LNCAP (cell line): ENCODE measurements at regions not wholly inside any gene's neighbourhood (a gene's known extent, or its start where the extent isn't known, plus 50 kb on each side); places are given as distances from the start of the nearest gene placed in this dataset.

Experiments used
- TF ChIP-seq, protein P1 (sequence below): fragments of 450-650 bp; IDR thresholded peaks from 2 replicates; pipeline ENCODE4 v1.5.1; 2017; ENCODE audit warnings: mild to moderate bottlenecking

DNA sequence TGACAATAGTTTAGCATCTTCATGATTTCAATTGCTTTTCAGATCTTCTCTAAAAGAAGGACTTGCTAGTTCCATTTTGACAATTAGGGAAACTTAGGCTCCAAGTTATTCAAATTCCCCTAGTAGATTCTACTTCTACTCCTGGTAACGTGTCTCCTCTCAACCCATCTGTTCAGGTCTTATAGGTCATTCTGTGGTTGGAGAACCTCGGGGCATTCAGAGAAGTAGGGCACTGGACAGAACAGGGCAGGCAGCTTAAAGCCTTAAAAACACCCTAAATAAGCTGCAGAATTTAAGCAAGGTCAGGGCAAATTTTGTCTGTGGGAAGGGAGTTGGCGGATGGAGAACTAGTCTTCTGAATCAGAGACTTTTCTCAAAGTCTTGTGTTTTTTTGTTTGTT lies 132.4 kb downstream of the TMEM174 start:
- TF ChIP-seq, protein P1, sequence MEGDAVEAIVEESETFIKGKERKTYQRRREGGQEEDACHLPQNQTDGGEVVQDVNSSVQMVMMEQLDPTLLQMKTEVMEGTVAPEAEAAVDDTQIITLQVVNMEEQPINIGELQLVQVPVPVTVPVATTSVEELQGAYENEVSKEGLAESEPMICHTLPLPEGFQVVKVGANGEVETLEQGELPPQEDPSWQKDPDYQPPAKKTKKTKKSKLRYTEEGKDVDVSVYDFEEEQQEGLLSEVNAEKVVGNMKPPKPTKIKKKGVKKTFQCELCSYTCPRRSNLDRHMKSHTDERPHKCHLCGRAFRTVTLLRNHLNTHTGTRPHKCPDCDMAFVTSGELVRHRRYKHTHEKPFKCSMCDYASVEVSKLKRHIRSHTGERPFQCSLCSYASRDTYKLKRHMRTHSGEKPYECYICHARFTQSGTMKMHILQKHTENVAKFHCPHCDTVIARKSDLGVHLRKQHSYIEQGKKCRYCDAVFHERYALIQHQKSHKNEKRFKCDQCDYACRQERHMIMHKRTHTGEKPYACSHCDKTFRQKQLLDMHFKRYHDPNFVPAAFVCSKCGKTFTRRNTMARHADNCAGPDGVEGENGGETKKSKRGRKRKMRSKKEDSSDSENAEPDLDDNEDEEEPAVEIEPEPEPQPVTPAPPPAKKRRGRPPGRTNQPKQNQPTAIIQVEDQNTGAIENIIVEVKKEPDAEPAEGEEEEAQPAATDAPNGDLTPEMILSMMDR = no peak

DNA sequence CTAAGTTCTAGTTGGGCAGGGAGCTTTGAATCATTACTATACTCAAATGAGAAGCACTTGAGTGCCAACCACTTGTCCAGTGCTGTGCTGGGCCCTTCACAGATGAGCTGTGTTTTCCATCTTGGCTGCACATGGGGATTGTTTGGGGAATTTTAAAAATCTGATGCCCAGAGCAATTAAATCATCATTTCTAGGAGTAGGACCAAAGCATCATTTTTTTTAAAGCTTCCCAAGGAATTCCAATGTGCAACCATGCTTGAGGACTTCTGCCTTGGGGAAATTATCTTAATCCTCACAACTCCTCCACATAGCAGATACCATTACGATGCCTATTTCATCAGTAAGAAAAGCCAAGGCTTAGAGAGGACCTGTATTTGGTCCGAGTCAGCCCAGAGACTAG lies 131.4 kb downstream of the TMEM174 start:
- TF ChIP-seq, protein P1 = no peak

DNA sequence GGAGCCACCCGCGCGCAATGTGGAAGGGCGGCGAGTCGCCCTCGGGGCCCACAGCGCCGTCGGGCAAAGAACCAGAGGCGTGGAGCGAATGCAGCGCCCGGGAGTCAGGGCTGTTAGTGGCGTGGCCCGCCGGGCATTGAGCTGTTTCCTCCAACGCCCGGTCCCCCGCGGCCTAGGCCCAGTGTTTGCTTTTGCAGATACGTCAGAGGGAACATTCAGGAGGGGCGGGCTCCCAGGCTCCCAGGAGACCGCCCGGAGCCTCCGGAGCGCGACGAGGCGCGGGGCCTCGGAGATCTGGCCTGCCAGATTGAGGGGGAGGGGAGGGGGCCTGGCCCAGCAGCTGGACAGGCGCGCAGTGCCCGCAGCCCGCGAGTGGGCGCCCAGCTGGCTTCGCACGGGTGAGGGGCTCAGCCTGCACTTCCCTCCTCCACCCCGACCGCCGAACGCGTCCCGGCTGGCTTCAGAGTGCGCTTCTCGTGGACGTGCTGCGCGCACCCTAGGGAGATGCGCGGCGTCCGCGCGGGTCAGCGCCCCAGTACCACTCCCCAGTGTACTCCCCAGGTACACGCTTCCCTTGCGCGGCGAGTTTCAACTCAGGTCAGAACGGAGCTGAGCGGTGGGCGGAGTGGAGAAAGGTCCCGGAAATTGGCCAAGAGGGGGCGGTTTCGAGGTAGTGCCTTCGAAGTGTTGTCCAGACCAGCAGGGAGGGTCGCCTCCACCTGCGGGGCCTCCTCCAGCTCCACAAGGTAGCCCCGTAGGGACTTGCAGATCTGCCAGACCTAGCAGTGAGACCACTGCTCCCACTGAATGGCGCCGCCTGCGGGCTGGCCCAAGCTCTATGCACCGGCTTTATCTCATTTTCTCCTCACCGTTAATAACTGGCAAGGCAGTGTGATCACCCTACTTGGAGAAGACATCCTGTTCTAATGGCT lies 130.4 kb downstream of the TMEM174 start:
- TF ChIP-seq, protein P1 = no peak

DNA sequence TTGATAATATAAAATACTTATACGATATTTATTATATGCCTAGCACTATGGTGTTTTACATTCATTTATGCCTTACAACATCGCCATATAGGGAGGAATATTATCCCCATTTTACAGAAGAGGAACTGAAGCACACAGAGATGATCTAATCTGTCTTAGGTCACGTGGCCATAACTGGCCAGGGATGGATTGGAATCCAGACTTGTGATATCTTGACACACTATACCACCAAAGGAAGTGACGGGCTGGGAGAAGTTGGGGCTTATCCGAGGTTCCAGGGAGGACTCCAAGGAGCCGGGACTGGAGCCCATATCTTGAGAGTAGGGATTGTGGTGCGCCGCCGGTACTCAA lies 129.8 kb downstream of the TMEM174 start:
- TF ChIP-seq, protein P1 = no peak

DNA sequence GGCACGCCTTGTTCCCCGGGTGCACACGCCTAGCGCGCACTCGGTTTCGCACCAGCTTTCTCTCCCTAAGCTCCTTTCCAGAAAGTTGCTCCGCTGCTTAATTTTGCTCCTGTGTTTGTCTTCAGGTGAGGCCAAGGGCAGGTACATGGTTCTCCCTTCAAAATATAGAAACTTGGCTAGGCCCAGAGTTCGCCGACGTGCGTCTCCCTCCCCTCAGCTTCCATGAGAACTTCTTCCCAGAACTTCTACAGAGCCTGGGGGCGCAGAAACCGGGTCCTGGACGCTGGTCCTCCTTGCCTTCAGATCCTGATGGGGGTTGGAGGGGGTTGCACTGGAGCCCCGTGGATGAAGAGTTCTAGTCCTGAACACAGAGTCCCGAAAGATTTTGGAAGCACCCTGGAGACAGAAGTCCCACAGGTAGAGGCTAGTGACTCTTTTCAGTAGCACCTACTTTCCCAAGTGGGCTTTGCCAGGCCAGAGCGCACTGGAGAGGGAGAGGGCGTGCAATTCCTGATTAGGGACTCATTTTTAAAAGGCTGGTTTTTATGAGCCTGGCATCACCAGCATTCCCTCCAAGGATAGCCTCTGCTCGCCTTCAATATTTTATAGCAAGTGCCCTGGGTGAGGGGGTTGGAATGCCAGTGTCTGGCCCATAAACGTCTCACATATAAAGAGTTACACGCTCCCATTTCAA lies 128.4 kb downstream of the TMEM174 start:
- TF ChIP-seq, protein P1 = no peak

DNA sequence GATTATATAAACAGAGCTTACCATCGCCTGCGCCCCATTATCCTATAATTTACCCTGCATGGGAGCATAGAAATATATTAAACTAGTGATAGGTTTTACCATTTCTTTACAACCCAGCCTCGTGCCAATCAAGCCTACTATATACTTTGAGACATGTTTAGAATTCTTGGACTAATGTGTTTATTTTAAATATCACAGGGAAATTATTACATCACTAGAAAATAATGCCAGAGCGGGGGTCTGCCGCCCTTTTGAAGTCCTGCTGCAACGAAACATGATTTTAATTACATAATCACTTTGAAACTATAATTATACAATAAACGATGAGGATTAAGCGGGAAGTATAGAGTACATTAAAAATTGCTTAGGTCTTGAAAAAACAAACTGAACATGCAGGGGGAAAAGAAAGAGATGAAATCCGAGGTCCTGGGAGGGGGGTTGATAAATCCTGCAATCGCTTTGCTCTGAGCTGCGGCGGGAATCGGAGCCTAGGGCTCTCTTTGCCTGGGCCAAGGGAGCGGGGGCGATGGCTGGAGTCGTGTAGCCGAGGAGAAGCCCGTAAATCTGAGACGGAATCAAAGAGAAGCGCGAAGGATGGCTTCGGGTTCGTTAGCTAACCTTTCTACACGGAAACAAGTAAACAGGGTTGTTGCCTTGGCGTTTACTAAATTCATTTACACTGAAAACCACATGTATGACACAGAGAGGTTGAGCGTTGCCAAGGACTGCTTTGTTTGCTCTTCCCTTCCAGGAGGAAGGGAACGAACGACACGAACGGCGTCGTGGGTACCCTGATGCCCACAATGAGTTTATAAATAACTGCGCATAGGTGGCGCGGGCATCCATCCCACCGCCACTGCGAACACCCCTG lies 127.6 kb downstream of the TMEM174 start:
- TF ChIP-seq, protein P1 = no peak

DNA sequence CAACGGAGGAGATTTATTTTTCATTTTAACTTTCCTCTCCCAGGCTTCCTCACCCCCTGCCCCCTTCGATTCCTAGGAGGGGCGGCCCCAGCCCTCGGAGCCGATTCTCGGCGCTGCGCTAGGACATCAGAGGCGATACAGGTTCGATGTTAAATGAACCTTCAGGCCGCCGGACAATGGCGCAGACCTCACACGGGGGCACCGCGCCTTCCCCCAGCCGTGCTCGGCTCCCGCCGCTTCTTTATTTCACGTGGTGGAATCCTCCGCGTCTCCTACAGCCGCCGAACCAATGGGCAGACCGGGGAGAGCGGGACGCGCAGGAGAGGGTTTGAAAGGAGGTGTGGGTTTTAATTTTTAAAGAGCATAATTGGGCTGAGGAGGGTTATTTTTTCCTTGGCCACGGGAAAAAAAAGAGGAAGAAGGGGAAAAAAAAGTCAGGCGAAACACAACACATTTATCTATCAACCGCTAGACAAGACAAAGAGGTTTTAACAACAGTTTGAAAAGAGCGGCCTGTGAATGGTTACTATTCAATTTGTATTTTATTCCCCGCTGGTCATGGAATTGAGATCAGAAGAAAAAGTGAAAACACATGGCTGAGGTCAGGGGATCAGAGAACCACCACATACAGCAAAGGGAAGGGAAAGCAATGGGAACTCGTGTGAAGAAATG lies 126.8 kb downstream of the TMEM174 start:
- TF ChIP-seq, protein P1 = no peak
